K562 (cell line): ENCODE measurements at regions not wholly inside any gene's neighbourhood (a gene's known extent, or its start where the extent isn't known, plus 50 kb on each side); places are given as distances from the start of the nearest gene placed in this dataset.

Experiments
- ATAC-seq: fragments of 200-7000 bp; cut with Tn5 transposase; 3 replicates; pipeline ENCODE4 v1.9.1; 2020; ENCODE audit warnings: moderate library complexity
- BruUV-seq: library from RNA; stranded (reverse); fragments of 400-500 nt; replicated peaks from 2 replicates; lab custom pipeline; 2021; lab: Mats Ljungman, UMichigan
- CTCF ChIA-PET: fragments of 300-600 bp; formaldehyde crosslinking; extraction: SDS; loops from one replicate; lab custom pipeline; 2021; ENCODE audit warnings: low intra/inter-chr PET ratio; lab: Yijun Ruan, JAX
- POLR2A ChIA-PET: fragments of 300-600, 350-650 bp; sonication (Branson Sonifier 250); formaldehyde crosslinking; extraction: SDS; loops from one replicate; lab custom pipeline; 2021; ENCODE audit warnings: antibody characterized with exemption, inconsistent platforms; lab: Yijun Ruan, JAX
- DNase-seq, 4 experiments: peaks; one replicate each; pipeline versions ENCODE4 v3.0.0 to v3.0.0-alpha.2; 2011 to 2018; ENCODE audit warnings: low spot score in 3 of 4, mixed read lengths in 3 of 4; ENCODE audit errors: extremely low read depth in 1 of 4
- FAIRE-seq: peaks from 2 replicates; lab custom pipeline; 2011; peaks lifted over from hg19 to GRCh38; lab: Jason Lieb, UNC
- H2AFZ ChIP-seq: 2 replicates; pipeline ENCODE4 v1.6.0; 2011; ENCODE audit warnings: low read depth, low read length, control low read depth, inconsistent platforms
- H3K27ac ChIP-seq: fragments of 200-600 bp; 3 replicates; pipeline ENCODE4 v1.8.0; 2011; ENCODE audit warnings: low read depth, mild to moderate bottlenecking, control low read depth, inconsistent platforms, low read length, moderate library complexity, mixed read lengths; ENCODE audit errors: extremely low read depth
- H3K27me3 ChIP-seq, 2 experiments: fragments of 300-600 bp in 1 of 2; 2 replicates in 1 of 2; 3 replicates in 1 of 2; pipeline versions ENCODE4 v1.6.0 to v1.8.0; 2011; ENCODE audit warnings: inconsistent platforms in 2 of 2, low read length in 2 of 2, mild to moderate bottlenecking in 1 of 2, mixed read lengths in 1 of 2, moderate library complexity in 1 of 2; ENCODE audit not compliant: control insufficient read depth in 2 of 2, insufficient read depth in 2 of 2
- H3K36me3 ChIP-seq: fragments of 300-600 bp; 3 replicates; pipeline ENCODE4 v1.8.0; 2011; ENCODE audit warnings: mild to moderate bottlenecking, low read length, inconsistent platforms; ENCODE audit not compliant: control insufficient read depth, insufficient read depth
- H3K4me1 ChIP-seq, 2 experiments: fragments of 200-600 bp in 1 of 2; replicated peaks in 1 of 2; 2 replicates in 1 of 2; 3 replicates in 1 of 2; pipeline versions ENCODE4 v1.5.1 to v1.8.0; 2011; ENCODE audit warnings: inconsistent platforms in 2 of 2, low read length in 2 of 2, mild to moderate bottlenecking in 1 of 2, mixed read lengths in 1 of 2, moderate library complexity in 1 of 2; ENCODE audit not compliant: control insufficient read depth in 2 of 2, insufficient read depth in 2 of 2
- H3K4me2 ChIP-seq: 2 replicates; pipeline ENCODE4 v1.6.1; 2011; ENCODE audit warnings: low read length, control low read depth, inconsistent platforms, mixed read lengths; ENCODE audit not compliant: insufficient read depth
- H3K4me3 ChIP-seq: fragments of 200-600 bp; sonication (generic), shearing (Covaris generic); 2 replicates; pipeline ENCODE4 v1.5.1; 2016; ENCODE audit warnings: control low read depth, inconsistent platforms
- H3K79me2 ChIP-seq: fragments of 200-600 bp; 3 replicates; pipeline ENCODE4 v1.8.0; 2011; ENCODE audit warnings: low read length, inconsistent platforms; ENCODE audit not compliant: control insufficient read depth, insufficient read depth
- H3K9ac ChIP-seq, 2 experiments: 2 replicates each; pipeline versions ENCODE4 v1.6.0 to v1.6.1; 2011; ENCODE audit warnings: low read depth in 2 of 2, low read length in 2 of 2, control low read depth in 1 of 2, inconsistent platforms in 1 of 2, mild to moderate bottlenecking in 1 of 2, mixed read lengths in 1 of 2; ENCODE audit not compliant: insufficient read depth in 1 of 2
- H3K9me1 ChIP-seq: one replicate; pipeline ENCODE4 v1.6.0; 2011; ENCODE audit warnings: inconsistent platforms, mild to moderate bottlenecking, low read length, moderate library complexity; ENCODE audit not compliant: control insufficient read depth, insufficient read depth
- H3K9me3 ChIP-seq: replicated peaks from 2 replicates; pipeline ENCODE4 v1.5.1; 2011; ENCODE audit warnings: low read depth, low read length, inconsistent platforms; ENCODE audit not compliant: control insufficient read depth, insufficient read depth
- H4K20me1 ChIP-seq: replicated peaks from 2 replicates; pipeline ENCODE4 v1.6.1; 2011; ENCODE audit warnings: low read length, inconsistent platforms, mixed read lengths; ENCODE audit not compliant: control insufficient read depth, insufficient read depth
- HMG20A ChIP-seq: fragments of 450-650 bp; formaldehyde crosslinking; conservative IDR thresholded peaks from 2 replicates; pipeline ENCODE4 v1.4.0; 2020; ENCODE audit warnings: mild to moderate bottlenecking, mixed read lengths
- HNRNPL ChIP-seq: fragments of 200-400 bp; formaldehyde crosslinking; IDR thresholded peaks from 2 replicates; pipeline ENCODE4 v1.6.1; 2017; ENCODE audit warnings: low read depth, mild to moderate bottlenecking, low read length
- ILF3 ChIP-seq: fragments of 450-650 bp; IDR thresholded peaks from 2 replicates; pipeline ENCODE4 v1.6.1; 2018; ENCODE audit warnings: antibody characterized with exemption, mild to moderate bottlenecking, moderate library complexity, borderline replicate concordance
- IRF2 ChIP-seq: sonication (generic); formaldehyde crosslinking; IDR thresholded peaks from 2 replicates; pipeline ENCODE4 v1.8.1; 2022; ENCODE audit warnings: mild to moderate bottlenecking, missing genetic modification reagents
- SAFB2 ChIP-seq: fragments of 200-400 bp; formaldehyde crosslinking; IDR thresholded peaks from 2 replicates; pipeline ENCODE4 v1.6.1; 2018; ENCODE audit warnings: borderline replicate concordance, low read length, low read depth, moderate library complexity; ENCODE audit not compliant: severe bottlenecking
- SMARCA4 ChIP-seq: fragments of 450-650 bp; IDR thresholded peaks from 2 replicates; pipeline ENCODE4 v1.6.1; 2016
- TAL1 ChIP-seq: fragments of 450-650 bp; IDR thresholded peaks from 2 replicates; pipeline ENCODE4 v1.6.1; 2016; ENCODE audit warnings: mild to moderate bottlenecking
- ZNF347 ChIP-seq: fragments of 450-650 bp; formaldehyde crosslinking; IDR thresholded peaks from 2 replicates; pipeline ENCODE4 v1.4.0; 2020; ENCODE audit warnings: low read depth, mild to moderate bottlenecking, moderate library complexity
- ZNF75A ChIP-seq: fragments of 450-650 bp; formaldehyde crosslinking; IDR thresholded peaks from 2 replicates; pipeline ENCODE4 v1.4.0; 2020; ENCODE audit warnings: mild to moderate bottlenecking
- in situ Hi-C: fragments of 300-500 bp; cut with MboI; formaldehyde crosslinking; loops from 4 replicates; pipeline ENCODE4 v1.15.0; 2018; ENCODE audit warnings: inconsistent platforms, mixed read lengths
- intact Hi-C: fragments of 100-400 bp; cut with micrococcal nuclease; formaldehyde crosslinking; loops from 2 replicates; pipeline ENCODE4 v1.14.2; 2022
- TF ChIP-seq, protein P1 (sequence below), 2 experiments: fragments of 450-650 bp; formaldehyde crosslinking in 1 of 2; IDR thresholded peaks; 2 replicates each; pipeline versions ENCODE4 v1.4.0 to v1.6.1; 2014 to 2020; ENCODE audit warnings: mild to moderate bottlenecking in 2 of 2, borderline replicate concordance in 1 of 2, low read depth in 1 of 2
- TF ChIP-seq, protein P2 (sequence below): fragments of 200-400 bp; formaldehyde crosslinking; IDR thresholded peaks from 2 replicates; pipeline ENCODE4 v1.6.1; 2017; ENCODE audit warnings: mild to moderate bottlenecking, low read depth, low read length, moderate library complexity

GRCh38 chr2:123732563-123732962, 292.5 kb upstream of the CNTNAP5 start (continued):
- TF ChIP-seq, protein P1, sequence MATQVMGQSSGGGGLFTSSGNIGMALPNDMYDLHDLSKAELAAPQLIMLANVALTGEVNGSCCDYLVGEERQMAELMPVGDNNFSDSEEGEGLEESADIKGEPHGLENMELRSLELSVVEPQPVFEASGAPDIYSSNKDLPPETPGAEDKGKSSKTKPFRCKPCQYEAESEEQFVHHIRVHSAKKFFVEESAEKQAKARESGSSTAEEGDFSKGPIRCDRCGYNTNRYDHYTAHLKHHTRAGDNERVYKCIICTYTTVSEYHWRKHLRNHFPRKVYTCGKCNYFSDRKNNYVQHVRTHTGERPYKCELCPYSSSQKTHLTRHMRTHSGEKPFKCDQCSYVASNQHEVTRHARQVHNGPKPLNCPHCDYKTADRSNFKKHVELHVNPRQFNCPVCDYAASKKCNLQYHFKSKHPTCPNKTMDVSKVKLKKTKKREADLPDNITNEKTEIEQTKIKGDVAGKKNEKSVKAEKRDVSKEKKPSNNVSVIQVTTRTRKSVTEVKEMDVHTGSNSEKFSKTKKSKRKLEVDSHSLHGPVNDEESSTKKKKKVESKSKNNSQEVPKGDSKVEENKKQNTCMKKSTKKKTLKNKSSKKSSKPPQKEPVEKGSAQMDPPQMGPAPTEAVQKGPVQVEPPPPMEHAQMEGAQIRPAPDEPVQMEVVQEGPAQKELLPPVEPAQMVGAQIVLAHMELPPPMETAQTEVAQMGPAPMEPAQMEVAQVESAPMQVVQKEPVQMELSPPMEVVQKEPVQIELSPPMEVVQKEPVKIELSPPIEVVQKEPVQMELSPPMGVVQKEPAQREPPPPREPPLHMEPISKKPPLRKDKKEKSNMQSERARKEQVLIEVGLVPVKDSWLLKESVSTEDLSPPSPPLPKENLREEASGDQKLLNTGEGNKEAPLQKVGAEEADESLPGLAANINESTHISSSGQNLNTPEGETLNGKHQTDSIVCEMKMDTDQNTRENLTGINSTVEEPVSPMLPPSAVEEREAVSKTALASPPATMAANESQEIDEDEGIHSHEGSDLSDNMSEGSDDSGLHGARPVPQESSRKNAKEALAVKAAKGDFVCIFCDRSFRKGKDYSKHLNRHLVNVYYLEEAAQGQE (IDR thresholded peaks at IDR 0.05; ENCODE audit: borderline replicate concordance) = no peak
- TF ChIP-seq, protein P1 (CRISPR knock-in tag; IDR thresholded peaks at IDR 0.05; ENCODE audit: low read depth) = no peak
- TF ChIP-seq, all 486 proteins: peak for 0

GRCh38 chr2:123737371-123737770, 287.7 kb upstream of the CNTNAP5 start:
- no peaks in the 10 kb centered on the region for H3K9me3 ChIP-seq
- H4K20me1 ChIP-seq = no peaks in the 10 kb centered on the region
- H3K27ac ChIP-seq = no peak overlapping the region
- H3K4me2 ChIP-seq = no peak overlapping the region
- ChIA-PET CTCF (interaction anchor here (0.7 kb wide), 1 partner anchor 113 kb away, joined by 3 read pairs; no protein-coding TSS in a partner anchor), POLR2A (no interaction called here)
- no TSS peak for BruUV-seq
- no peak overlapping the region for H3K9ac ChIP-seq
- no peak overlapping the region for H2AFZ ChIP-seq
- intact Hi-C loops (no loop called here), in situ Hi-C loops (no loop called here)
- no peak for DNase-seq
- H3K4me3 ChIP-seq = no peak overlapping the region
- ATAC-seq = no peak
- H3K79me2 ChIP-seq = no peaks in the 10 kb centered on the region
- H3K9me1 ChIP-seq = no peaks in the 10 kb centered on the region
- no peaks in the 10 kb centered on the region for H3K27me3 ChIP-seq
- H3K36me3 ChIP-seq = no peaks in the 10 kb centered on the region
- H3K4me1 ChIP-seq = no peaks in the 10 kb centered on the region
- FAIRE-seq = no peak
- no peak for TF ChIP-seq IRF2 (CRISPR knock-in tag)
- TF ChIP-seq SAFB2 = no peak
- TF ChIP-seq HNRNPL = no peak
- TF ChIP-seq, protein P2, sequence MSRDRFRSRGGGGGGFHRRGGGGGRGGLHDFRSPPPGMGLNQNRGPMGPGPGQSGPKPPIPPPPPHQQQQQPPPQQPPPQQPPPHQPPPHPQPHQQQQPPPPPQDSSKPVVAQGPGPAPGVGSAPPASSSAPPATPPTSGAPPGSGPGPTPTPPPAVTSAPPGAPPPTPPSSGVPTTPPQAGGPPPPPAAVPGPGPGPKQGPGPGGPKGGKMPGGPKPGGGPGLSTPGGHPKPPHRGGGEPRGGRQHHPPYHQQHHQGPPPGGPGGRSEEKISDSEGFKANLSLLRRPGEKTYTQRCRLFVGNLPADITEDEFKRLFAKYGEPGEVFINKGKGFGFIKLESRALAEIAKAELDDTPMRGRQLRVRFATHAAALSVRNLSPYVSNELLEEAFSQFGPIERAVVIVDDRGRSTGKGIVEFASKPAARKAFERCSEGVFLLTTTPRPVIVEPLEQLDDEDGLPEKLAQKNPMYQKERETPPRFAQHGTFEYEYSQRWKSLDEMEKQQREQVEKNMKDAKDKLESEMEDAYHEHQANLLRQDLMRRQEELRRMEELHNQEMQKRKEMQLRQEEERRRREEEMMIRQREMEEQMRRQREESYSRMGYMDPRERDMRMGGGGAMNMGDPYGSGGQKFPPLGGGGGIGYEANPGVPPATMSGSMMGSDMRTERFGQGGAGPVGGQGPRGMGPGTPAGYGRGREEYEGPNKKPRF = no peak
- no peak for TF ChIP-seq HMG20A (CRISPR knock-in tag)
- TF ChIP-seq ZNF75A (CRISPR knock-in tag) = no peak
- TF ChIP-seq ZNF347 (CRISPR knock-in tag) = no peak
- no peak for TF ChIP-seq ILF3
- no peak for TF ChIP-seq TAL1
- no peak for TF ChIP-seq SMARCA4
